SK-N-SH treated with all-trans-retinoic acid at 6 μM for 48 hours (cell line): ENCODE measurements at regions not wholly inside any gene's neighbourhood (a gene's known extent, or its start where the extent isn't known, plus 50 kb on each side); places are given as distances from the start of the nearest gene placed in this dataset.

Experiments
- ARNTL ChIP-seq: fragments of 450-650 bp; formaldehyde crosslinking; IDR thresholded peaks from 2 replicates; pipeline ENCODE4 v1.5.0; 2020; ENCODE audit warnings: low read depth, mild to moderate bottlenecking, moderate library complexity, borderline replicate concordance
- ESRRG ChIP-seq: fragments of 250-450 bp; sonication (Bioruptor Pico); IDR thresholded peaks from 2 replicates; pipeline ENCODE4 v1.6.1; 2021; ENCODE audit warnings: mild to moderate bottlenecking
- ISL1 ChIP-seq: fragments of 250-450 bp; sonication (Bioruptor Pico); IDR thresholded peaks from 2 replicates; pipeline ENCODE4 v2.1.2; 2022; ENCODE audit warnings: mild to moderate bottlenecking, moderate library complexity
- PATZ1 ChIP-seq: fragments of 250-450 bp; sonication (Bioruptor Pico); IDR thresholded peaks from 2 replicates; pipeline ENCODE4 v1.8.0; 2020; ENCODE audit warnings: mild to moderate bottlenecking, moderate library complexity, borderline replicate concordance
- RARB ChIP-seq: fragments of 250-450 bp; sonication (Bioruptor Pico); IDR thresholded peaks from 2 replicates; pipeline ENCODE4 v1.8.0; 2021; ENCODE audit warnings: mild to moderate bottlenecking, moderate library complexity
- ZC3H10 ChIP-seq: fragments of 250-450 bp; sonication (Bioruptor Pico); IDR thresholded peaks from 2 replicates; pipeline ENCODE4 v1.5.1; 2021; ENCODE audit warnings: mild to moderate bottlenecking, moderate library complexity
- ZFP3 ChIP-seq: fragments of 250-450 bp; sonication (Bioruptor Pico); IDR thresholded peaks from 2 replicates; pipeline ENCODE4 v1.5.0; 2020; ENCODE audit warnings: mild to moderate bottlenecking, moderate library complexity
- ZFP30 ChIP-seq: fragments of 450-650 bp; formaldehyde crosslinking; IDR thresholded peaks from 2 replicates; pipeline ENCODE4 v1.5.0; 2022; ENCODE audit warnings: mild to moderate bottlenecking, moderate library complexity

- TF ChIP-seq PATZ1 (CRISPR knock-in tag) (no peak), ZFP30 (CRISPR knock-in tag) (no peak), ZC3H10 (CRISPR knock-in tag) (no peak), ISL1 (no peak), ARNTL (CRISPR knock-in tag) (no peak), ZFP3 (CRISPR knock-in tag) (no peak), RARB (CRISPR knock-in tag) (no peak), ESRRG (CRISPR knock-in tag) (no peak)
These were observed 521.2 kb downstream of the MID1IP1 start for GRCh38 chrX:39322496-39322895.
